SKM-1 treated with dmso at 0.1 percent for 144 hours (cell line): ENCODE measurements at regions not wholly inside any gene's neighbourhood (a gene's known extent, or its start where the extent isn't known, plus 50 kb on each side); places are given as distances from the start of the nearest gene placed in this dataset.
"Not testable (repeated sequence)": the region's sequence is repeated elsewhere in the genome, so short reads cannot be mapped to it uniquely, and the experiment has no call there.

Experiments
- DNase-seq: peaks from one replicate; lab custom pipeline; 2025; ENCODE audit not compliant: unreplicated experiment; lab: John Stamatoyannopoulos, UW

DNA sequence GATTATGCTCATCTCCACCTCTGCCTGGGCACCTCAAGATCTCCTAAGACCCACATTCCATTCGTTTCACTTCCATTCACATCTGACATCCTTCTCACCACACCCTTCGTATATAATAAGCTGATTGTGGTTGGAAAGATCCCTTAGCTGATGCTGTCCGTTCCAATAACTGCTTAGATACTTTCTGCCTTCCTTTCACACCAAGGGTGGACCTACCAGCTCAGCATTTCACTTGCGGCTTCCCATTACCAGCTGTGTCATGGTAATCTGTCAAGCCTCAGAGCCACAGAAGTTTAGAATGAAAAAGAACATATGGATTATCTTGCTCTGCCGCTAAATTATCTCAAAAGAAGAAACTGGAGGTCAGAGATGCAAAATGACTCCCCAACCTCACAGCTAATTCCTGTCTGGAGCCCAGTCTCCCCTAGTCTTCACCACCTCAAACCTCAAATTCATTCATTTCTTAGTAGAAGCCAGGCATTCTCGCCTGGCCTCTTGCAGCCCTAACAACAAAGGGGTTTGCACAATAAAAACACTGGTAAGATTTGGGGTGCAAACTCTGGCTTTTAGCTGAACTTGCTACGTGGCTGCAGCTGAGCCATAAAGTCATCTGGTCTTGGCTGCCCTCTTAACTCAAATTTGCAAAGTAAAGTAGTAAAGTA is 182.8 kb upstream of the HS3ST3A1 start:
- DNase-seq = no peak

DNA sequence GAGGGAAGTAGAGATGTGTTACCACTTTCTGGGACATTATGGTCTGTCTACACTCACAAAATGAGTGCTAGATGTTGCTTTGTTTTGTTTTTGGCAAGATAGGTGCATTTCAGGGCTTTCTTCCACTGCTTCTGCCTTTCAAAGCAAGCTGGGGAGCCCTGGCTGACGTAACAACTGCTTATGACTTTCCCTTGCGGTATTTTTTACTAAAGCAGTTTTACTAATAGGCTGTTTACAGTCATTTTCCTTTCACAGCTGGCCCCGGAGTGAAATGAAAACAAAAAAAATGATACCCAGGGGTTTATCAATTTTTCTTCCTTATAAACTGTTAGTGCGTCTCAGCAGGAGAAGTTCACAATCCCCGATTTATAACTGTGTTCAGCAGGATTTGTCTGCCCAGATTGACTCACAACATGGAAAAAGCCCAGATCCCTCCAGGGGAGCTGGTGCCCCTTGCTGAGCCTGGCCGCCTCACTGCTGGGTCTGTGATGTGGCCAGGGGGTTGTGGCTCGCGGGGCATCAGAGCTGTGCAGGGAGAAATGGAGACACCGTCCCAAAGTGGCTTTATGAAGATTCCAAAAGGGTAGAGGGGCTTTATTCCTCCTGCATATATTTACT is 184.4 kb upstream of the HS3ST3A1 start:
- DNase-seq = no peak

DNA sequence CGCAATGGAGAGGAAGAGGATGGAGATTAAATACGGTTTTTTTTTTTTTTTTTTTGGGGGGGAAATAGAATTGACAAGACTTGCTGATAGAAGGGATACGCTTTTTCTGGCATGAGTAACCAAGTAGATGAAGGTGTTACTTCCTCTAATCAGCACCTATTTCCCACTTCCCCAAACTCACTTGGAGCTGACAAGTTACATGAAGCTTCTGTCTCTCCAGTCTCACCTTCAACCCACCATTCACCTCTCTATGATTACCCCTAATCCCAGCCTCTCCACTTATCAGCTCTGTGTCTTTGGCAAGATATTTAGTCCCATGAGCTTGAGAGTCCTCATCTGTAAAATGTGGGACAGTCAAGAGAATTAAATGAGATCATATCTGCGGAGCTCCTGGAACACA is 185.9 kb upstream of the HS3ST3A1 start:
- no peak for DNase-seq

DNA sequence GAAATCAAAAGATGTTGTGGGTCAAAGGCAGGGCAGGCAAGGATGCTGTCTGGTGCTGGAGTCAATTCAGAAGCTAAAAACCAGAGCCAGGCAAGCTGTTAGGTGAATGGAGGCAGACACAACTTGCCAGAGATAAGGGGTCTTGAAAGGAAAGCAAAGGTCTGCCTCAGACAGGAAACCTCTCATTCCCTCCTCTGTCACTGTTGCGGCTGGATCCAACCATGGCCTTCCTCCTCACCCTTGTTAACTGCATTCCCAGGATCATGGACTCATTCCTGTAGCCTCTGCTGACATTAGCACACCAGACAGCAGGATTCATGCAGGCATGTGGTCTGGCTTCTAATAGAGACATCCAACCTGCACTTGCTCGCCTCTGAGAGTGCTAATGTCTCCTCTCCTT is 186.7 kb upstream of the HS3ST3A1 start:
- DNase-seq = no peak

DNA sequence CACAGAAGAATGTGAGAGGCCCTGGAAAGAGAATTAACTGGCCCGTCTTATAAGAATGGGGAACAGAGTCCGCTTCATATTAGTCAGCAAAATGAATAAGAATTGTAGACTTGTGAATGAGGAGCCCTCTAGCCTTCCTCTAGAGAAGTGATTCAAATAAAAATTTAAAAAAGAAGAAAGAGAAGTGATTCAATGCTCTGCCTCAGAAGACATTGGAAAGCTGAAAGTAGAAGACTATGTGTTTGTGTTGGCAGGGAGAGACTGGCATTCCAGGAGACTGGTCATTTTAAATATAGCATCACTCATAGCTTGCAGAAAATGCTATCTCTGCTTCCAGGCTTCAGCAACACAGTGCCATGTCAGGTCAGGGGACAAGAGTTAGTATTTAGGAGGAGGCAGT is 190.6 kb upstream of the HS3ST3A1 start:
- no peak for DNase-seq

DNA sequence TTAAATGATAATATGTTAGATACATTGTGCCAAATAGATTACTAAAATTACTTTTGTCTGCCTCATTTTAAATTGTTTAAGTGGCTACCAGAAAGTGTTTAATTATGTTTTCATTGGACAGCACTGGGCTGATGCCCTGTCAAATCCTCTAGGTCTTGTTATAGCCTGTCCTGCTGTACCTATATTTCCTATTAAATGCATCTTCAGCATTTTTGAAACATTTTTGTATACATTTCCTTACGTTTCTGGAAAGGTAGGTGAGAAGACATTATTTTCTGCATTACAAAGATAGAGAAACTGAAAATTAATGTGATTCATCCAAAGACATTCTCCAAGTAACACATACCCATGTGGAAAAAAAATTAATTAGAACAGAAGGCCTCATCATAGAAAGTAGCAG is 192.2 kb upstream of the HS3ST3A1 start:
- DNase-seq = no peak

DNA sequence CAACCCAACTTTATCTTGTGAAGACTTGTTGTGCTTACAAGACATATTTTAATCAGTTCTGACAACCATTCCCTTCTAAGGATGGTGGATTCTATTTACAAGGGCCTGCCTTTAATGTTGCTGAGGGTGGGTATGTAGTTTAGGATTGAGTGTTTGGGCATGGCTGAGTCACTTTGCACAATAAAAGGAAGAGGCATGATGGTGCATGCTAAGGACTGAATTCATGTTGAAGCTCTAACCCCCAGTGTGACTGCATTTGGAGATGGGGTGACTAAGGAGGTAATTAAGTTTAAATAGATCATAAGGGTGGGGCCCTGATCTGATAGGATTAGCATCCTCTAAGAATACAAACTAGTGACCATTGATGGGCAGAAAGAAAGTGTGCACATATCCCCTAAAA is 196.1 kb upstream of the HS3ST3A1 start:
- DNase-seq = no peak

DNA sequence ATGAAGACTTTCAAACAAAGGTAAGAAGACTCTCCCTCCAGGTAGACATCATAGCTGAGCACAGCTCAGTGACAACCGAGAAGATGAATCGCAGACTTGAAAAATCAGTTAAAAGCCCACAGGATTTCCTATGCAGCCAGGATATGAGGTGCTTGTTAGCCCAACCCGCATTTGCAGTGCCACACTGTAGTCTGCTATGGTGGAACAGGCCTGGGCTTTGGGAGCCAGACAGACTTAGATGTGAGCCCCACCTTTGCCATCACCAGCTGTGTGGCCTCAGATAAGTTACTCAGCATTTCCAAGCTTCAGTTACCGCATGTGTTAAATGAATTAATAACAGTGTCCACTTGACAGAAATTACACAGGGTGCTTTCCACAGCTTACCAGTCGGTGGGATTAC is 204.4 kb upstream of the HS3ST3A1 start:
- DNase-seq = no peak

DNA sequence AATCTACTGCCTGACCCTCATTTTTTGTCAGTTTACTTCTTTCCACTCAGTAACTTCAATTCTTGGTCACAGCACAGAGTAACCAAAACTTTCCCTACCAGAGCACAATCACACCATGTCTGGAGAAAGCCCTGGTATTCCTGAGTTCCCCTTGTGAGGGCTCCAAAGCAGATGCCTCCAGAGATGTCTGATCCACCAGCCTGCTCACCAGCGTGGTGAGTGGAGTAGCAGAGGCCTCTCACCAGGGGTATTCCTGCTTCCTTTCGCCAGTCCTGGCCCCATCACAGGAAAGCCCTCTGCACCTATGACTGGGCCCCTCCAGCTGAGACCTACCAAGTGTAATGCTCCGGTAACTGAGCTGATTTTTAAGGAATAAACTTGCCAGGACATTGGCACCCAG is 205.4 kb upstream of the HS3ST3A1 start:
- DNase-seq = no peak

DNA sequence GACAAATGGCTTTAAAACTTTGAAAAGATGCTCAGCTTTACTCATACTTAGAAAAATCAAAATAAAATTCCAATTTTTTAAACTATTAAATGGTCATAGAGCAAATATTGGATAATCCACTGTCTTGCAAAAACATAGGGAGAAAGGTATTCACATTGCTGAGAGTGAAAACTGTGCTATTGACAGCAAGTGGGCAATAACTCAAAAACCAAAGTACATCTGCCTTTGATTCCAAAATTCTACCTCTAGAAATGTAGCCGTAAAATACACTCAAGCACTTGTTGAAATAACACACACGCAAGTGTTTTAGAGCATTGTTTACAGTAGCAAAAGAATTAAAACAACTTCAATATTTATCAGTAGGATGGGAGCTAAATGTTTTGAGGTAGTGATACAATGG is 210.6 kb upstream of the HS3ST3A1 start:
- no peak for DNase-seq

DNA sequence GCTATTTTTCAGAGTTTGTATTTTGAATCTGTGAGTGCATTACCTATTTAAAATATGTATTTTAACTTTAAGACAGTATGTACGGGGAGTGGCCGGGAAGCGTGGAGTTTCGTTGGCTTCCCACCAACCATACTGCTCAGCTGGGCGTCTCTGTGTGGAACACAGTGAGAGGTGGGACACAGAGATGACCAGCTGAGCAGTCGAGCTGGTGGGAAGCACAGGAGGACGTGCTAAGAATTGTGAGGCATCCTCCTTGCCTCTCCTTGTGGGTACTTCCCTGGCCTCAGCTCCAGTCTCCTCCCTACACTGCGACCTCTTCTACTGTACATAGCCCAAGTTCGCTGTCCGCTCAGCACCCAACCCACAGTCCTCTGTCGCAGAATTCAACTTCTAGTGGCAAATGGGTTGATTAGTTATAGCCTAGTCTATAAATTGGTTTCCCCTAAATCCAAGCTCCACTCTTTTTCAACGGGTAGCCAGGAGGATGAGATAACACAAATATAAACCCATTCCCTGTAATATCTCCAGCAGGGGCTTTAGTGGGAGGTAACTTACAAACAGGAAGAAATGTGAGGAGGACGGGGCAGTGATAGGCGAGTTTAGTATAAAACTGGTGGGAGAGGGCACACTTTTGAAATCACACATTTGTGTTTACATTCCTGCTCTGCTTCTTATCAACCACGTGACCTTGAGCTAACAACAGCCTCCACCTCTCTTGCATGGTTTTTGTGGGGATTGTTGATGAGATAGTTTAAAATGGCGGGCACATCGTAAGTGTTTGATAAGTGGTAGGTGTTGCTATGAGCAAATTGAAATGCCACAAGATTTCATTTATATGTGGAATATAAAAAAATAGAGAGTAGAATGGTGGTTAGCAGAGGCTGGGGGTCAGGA is 211.9 kb upstream of the HS3ST3A1 start:
- DNase-seq = no peak

DNA sequence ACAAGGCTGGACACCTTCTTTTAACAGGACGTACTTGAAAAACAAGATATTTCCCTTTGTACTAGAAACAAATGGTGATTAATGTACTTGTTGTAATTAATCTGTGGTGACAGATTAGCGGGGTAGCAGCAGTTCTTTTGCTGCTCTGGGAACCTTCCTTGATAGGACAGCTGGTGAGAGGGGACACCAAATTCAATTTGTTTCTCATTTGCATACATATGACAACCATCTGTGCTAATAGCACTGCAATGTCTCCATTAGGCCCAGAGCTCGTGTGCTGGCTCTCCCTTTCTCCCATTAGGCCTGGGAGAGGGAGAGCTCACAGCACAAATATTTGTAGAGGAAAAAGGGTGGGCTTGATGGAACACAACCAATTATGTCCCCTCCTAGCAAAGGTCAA is 221.0 kb upstream of the HS3ST3A1 start:
- DNase-seq = no peak

DNA sequence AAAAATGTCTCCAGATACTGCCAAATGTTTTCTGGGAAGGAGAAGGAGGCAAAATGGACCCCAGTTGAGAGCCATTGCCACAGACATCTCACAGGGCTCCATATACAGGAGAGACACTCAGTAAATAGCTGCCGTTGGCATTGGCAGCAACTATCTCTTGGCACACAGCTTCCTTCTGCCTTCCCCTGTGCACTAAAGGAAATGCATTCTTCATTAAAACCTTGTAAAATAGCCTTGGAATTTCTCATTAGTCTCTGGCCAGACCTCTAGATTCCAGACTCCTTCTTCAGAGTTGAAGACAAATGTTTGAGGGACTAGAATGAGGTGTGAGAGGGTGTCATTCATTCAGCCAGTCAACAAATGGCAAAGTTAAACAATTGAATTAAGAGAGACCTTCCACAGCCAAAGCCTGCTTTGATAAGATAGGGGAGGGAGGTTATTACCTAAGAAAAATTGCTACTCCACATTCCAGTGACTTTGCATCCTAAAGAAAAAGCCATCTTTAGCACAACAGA is 223.9 kb upstream of the HS3ST3A1 start:
- DNase-seq = no peak

DNA sequence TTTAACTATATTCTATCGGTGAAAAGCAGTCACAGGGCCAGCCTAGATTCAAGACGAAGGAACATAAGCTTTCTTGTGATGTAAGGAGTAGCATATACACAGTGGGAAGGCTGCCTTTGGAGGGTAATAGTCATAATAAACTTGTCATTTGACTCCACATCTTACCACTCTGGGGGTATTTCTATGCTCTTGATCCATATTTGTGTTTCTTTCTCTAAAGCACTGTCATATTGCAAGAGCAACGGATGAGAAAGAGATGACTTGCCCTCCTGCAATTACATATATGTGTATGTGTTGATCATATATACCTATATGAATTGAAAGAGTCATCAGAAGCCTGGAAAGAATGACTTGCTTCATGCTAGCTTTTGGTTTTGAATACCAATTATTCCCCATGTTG is 225.4 kb upstream of the HS3ST3A1 start:
- DNase-seq = no peak

DNA sequence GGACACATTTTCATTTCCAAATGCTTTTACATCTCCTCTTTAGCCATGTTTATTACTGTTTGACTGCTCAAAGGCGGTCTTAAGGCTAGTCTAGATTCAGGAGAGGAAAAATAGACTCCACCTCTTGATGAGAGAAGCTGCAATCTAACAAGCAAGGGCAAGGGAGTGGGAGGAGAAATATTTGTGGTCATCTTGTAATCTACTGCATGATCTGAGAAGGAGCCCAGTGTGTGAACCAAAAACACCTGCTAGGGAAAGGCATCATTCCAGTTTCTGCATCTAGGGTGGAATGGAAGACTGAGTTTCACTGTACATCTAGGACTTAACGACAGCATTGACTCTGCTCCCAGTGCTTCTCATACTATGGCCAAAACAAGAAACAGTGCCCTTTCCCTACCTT is 232.2 kb upstream of the HS3ST3A1 start:
- DNase-seq = no peak

DNA sequence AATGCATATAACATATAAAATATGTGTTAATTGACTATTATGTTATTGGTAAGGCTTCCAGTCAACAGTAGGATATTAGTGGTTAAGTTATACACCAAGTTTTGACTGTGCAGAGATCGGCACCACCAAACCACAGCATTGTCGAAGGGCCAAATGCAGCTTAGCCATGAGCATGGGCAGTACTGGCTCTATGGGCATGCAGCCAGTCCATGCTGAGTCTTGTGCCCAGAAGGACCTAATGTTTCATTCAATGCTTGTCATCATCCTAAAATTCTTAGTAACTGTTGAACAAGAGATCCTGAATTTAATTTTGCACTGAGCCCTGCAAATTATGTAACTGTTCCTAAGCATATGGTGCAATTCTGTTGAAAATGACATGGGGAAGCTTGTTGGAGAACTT is 233.4 kb upstream of the HS3ST3A1 start:
- no peak for DNase-seq

DNA sequence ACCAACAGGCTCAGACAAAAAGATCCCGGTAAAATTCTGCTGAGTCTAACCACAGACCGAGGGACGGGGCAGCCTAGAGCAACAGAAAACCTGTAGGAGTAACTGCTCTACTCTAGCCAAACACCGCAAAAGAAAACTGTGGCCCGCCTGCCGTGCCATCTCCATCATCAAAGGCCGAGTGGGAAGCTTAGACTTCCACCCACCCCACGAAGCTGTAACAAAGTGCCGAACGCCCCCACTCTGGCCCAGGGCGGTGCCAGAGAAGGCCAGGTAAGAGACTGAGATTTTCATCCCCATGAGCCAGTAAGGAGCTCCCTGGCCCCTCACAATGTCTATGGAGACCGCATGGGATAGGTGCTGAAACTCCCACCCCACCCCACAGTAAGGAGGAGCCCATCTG is 231.9 kb upstream of the COX10 start:
- no peak for DNase-seq

DNA sequence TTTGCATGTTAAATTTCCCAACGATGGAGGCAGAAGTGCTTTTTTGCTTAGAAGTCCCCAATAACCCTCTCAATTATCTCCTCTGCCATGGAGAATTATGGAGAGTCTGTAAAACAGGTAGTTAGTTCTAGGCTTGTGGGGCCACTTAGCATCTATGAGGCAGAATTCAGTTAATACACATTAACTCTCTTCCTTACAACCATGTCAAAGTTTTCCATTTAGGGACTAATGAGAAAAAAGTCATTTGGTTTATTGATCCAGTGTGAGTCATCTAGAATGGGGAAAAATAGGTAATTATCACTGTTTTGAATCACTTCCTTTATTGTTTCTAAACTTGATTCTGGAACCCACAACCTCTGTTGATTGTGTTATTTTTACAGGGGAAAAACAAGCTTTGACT is 229.1 kb upstream of the COX10 start:
- no peak for DNase-seq

DNA sequence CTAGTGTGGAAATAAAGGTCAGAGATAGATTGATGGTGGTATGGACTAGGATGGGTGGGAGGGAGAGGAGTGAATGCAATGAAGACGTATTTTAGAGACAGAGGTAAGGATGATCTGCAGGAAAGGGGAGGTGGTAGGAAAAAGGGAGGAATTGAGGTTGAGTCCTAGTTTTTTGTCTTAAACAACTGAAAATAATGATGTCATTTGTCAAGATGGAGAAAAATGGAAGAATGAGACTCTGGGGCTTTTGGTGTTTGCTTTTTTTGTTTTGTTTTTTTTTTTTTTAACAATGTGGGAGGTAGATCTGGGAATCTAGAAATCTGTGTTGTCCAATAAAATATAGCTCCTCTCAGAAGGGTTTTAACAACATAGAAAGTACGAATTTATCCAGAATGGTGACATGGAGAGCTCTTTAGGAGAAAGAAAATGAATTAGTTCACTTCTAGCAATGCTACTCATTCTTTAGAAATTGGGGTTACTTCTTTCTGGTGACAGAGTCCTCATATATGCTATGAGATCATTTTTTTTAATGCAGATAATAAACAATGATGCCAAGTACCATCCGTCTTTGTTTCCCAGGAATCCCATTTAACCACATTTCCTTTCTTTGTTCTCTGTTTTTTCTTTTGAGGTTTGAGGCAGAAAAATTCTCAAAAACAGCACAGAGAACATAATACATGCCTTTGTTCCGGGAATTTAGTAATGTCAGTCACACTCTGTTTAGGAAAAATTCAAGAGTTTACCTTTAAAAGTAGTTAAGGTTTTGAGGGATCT is 225.3 kb upstream of the COX10 start:
- no peak for DNase-seq

DNA sequence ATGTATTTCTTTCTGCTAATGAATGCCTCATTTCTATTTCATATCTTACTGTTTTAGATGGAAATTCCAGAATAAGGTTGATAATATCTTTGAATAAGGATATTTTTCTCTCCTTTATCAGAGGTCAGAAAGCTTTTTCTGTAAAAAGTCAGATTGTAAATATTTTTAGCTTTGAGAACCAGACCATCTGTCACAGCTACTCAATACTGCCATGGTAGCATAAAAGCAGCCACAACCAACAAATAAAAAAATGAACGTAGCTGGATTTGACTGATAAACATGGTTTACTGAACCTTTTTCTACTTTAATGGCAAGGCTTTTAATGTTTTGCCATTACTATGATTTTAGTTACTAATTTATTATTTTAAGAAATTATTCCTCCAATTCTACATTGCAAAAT is 217.4 kb upstream of the COX10 start:
- DNase-seq = no peak

DNA sequence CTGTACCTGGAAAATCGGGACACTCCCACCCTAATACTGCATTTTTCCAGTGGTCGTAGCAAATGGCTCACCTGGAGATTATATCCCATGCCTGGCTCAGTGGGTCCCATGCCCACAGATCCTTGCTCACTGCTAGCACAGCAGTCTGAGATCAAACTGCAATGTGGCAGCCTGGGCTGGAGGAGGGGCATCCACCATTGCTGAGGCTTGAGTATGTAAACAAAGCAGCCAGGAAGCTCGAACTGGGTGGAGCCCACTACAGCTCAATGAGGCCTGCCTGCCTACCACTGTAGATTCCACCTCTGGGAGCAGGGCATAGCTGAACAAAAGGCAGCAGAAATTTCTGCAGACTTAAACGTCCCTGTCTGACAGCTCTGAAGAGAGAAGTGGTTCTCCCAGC is 213.6 kb upstream of the COX10 start:
- DNase-seq = not testable (repeated sequence)
